SK-N-SH (cell line): ENCODE measurements at regions not wholly inside any gene's neighbourhood (a gene's known extent, or its start where the extent isn't known, plus 50 kb on each side); places are given as distances from the start of the nearest gene placed in this dataset.

ENCODE experiments used
- CHD2 ChIP-seq: fragments of 150-350 bp; IDR thresholded peaks from 2 replicates; pipeline ENCODE4 v1.6.1; 2018; ENCODE audit warnings: low read length; ENCODE audit not compliant: partially characterized antibody
- EP300 ChIP-seq, 2 experiments: IDR thresholded peaks; 2 replicates each; pipeline versions ENCODE4 v1.4.0 to v1.6.1; 2012; ENCODE audit warnings: borderline replicate concordance in 1 of 2, low read depth in 1 of 2, low read length in 1 of 2
- FOSL2 ChIP-seq: IDR thresholded peaks from 2 replicates; pipeline ENCODE4 v1.4.0; 2012; ENCODE audit warnings: low read depth, mild to moderate bottlenecking, moderate library complexity, borderline replicate concordance
- FOXJ3 ChIP-seq: sonication (generic); formaldehyde crosslinking; IDR thresholded peaks from 2 replicates; pipeline ENCODE4 v1.5.1; 2020; ENCODE audit warnings: mild to moderate bottlenecking, missing genetic modification reagents
- FOXM1 ChIP-seq: IDR thresholded peaks from 2 replicates; pipeline ENCODE4 v1.4.0; 2012; ENCODE audit warnings: low read depth, mild to moderate bottlenecking
- GABPA ChIP-seq: IDR thresholded peaks from 2 replicates; pipeline ENCODE4 v1.4.0; 2012; ENCODE audit warnings: low read depth, mild to moderate bottlenecking
- JUND ChIP-seq: IDR thresholded peaks from 2 replicates; pipeline ENCODE4 v1.4.0; 2012
- MEF2A ChIP-seq: IDR thresholded peaks from 2 replicates; pipeline ENCODE4 v1.4.0; 2012; ENCODE audit warnings: low read depth, borderline replicate concordance
- MXI1 ChIP-seq: IDR thresholded peaks from 2 replicates; pipeline ENCODE4 v1.6.1; 2012; ENCODE audit warnings: mild to moderate bottlenecking, low read depth, low read length, improper control_type of control experiment
- NFIC ChIP-seq: IDR thresholded peaks from 2 replicates; pipeline ENCODE4 v1.4.0; 2012; ENCODE audit warnings: borderline replicate concordance
- RCOR1 ChIP-seq: fragments of 150-350 bp; IDR thresholded peaks from 2 replicates; pipeline ENCODE4 v1.6.1; 2017; ENCODE audit warnings: antibody characterized with exemption, low read length
- RXRA ChIP-seq: IDR thresholded peaks from 2 replicates; pipeline ENCODE4 v1.4.0; 2012; ENCODE audit warnings: low read depth, mild to moderate bottlenecking, borderline replicate concordance
- SMC3 ChIP-seq: IDR thresholded peaks from 2 replicates; pipeline ENCODE4 v1.6.1; 2012; ENCODE audit warnings: low read depth, low read length, improper control_type of control experiment
- TAF1 ChIP-seq: IDR thresholded peaks from 2 replicates; pipeline ENCODE4 v1.6.1; 2012; ENCODE audit warnings: low read depth, mild to moderate bottlenecking, low read length, moderate library complexity, borderline replicate concordance
- TCF12 ChIP-seq: IDR thresholded peaks from 2 replicates; pipeline ENCODE4 v1.4.0; 2012
- TEAD4 ChIP-seq: IDR thresholded peaks from 2 replicates; pipeline ENCODE4 v1.4.0; 2012; ENCODE audit warnings: mild to moderate bottlenecking, borderline replicate concordance; ENCODE audit not compliant: insufficient read depth
- YY1 ChIP-seq: IDR thresholded peaks from 2 replicates; pipeline ENCODE4 v1.4.0; 2012; ENCODE audit warnings: low read depth, mild to moderate bottlenecking
- TF ChIP-seq, protein P1 (sequence below): fragments of 150-350 bp; IDR thresholded peaks from 2 replicates; pipeline ENCODE4 v1.6.1; 2016; ENCODE audit warnings: mild to moderate bottlenecking, low read depth, low read length
- TF ChIP-seq, protein P2 (sequence below): IDR thresholded peaks from 2 replicates; pipeline ENCODE4 v1.4.0; 2012; ENCODE audit warnings: low read depth, borderline replicate concordance
- TF ChIP-seq, protein P3 (sequence below): fragments of 200-600 bp; sonication (generic); IDR thresholded peaks from 2 replicates; pipeline ENCODE4 v1.6.1; 2017; ENCODE audit warnings: antibody characterized with exemption, mild to moderate bottlenecking, moderate library complexity
- TF ChIP-seq, protein P4 (sequence below): fragments of 150-350 bp; IDR thresholded peaks from 2 replicates; pipeline ENCODE4 v1.6.1; 2017; ENCODE audit warnings: antibody characterized with exemption, low read length, low read depth, borderline replicate concordance

DNA sequence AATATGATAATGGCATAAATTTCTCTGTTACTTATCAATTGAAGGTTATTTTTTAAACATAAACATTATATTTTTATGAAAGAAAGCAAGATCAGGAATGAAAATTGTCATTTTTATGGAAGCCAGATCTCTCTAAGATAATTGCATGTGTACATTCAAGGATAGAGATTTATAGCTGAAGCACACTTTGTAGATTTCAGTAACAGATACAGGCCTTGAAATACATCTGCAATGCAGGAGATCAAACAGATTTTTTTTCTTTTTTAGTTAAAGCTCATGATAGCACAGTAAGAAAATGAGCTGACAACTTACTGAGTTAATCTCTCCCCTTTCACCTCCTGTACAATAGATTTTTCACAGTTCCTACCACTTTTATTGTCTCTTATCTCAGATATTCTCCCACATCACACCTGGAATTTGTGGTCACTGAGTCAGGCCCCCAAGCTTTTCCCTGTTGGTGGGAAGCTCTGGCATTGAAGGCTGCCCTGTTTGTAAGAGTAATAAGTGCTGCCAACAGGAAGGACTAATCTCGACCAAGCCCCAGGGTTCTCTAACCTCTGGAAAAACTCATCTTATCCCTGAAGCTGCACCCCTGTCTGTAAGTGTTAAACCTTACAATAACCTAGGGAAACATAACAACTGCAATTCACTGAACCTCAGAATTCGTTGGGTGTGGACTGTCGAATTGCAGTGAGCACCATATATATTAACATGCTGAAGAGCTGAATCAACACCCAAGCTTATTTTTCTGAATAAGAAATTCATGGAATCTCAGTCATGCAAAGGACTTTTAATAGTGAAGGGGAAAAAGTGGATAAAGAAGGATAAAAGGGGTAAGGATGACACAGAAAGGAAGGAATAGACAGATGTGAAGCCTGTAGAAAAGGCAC lies 599.0 kb downstream of the LMO4 start (continued):
- TF ChIP-seq, protein P1, sequence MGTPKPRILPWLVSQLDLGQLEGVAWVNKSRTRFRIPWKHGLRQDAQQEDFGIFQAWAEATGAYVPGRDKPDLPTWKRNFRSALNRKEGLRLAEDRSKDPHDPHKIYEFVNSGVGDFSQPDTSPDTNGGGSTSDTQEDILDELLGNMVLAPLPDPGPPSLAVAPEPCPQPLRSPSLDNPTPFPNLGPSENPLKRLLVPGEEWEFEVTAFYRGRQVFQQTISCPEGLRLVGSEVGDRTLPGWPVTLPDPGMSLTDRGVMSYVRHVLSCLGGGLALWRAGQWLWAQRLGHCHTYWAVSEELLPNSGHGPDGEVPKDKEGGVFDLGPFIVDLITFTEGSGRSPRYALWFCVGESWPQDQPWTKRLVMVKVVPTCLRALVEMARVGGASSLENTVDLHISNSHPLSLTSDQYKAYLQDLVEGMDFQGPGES, result no peak
- TF ChIP-seq TCF12, result peak; percentile 57
- peak in 1 of 2 experiments; percentile 26; a peak in 1 of 4 replicates for TF ChIP-seq EP300 (IDR thresholded peaks at IDR 0.05; ENCODE audit: borderline replicate concordance in 1 of 2, low read depth in 1 of 2, low read length in 1 of 2)
- no peak for TF ChIP-seq RXRA
- no peak for TF ChIP-seq TAF1
- TF ChIP-seq NFIC, result no peak
- no peak for TF ChIP-seq SMC3
- TF ChIP-seq TEAD4, result 0 out of 2 replicates have a peak, but pooled peaks have one; percentile 14
- 0 out of 2 replicates have a peak, but pooled peaks have one; percentile 16 for TF ChIP-seq JUND
- no peak for TF ChIP-seq FOXJ3
- TF ChIP-seq RCOR1, result no peak
- TF ChIP-seq, protein P2, sequence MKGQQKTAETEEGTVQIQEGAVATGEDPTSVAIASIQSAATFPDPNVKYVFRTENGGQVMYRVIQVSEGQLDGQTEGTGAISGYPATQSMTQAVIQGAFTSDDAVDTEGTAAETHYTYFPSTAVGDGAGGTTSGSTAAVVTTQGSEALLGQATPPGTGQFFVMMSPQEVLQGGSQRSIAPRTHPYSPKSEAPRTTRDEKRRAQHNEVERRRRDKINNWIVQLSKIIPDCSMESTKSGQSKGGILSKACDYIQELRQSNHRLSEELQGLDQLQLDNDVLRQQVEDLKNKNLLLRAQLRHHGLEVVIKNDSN, result no peak
- no peak for TF ChIP-seq FOSL2
- no peak for TF ChIP-seq GABPA
- TF ChIP-seq YY1, result no peak
- TF ChIP-seq MXI1, result no peak
- no peak for TF ChIP-seq CHD2
- no peak for TF ChIP-seq MEF2A
- no peak for TF ChIP-seq FOXM1
- TF ChIP-seq, protein P3, sequence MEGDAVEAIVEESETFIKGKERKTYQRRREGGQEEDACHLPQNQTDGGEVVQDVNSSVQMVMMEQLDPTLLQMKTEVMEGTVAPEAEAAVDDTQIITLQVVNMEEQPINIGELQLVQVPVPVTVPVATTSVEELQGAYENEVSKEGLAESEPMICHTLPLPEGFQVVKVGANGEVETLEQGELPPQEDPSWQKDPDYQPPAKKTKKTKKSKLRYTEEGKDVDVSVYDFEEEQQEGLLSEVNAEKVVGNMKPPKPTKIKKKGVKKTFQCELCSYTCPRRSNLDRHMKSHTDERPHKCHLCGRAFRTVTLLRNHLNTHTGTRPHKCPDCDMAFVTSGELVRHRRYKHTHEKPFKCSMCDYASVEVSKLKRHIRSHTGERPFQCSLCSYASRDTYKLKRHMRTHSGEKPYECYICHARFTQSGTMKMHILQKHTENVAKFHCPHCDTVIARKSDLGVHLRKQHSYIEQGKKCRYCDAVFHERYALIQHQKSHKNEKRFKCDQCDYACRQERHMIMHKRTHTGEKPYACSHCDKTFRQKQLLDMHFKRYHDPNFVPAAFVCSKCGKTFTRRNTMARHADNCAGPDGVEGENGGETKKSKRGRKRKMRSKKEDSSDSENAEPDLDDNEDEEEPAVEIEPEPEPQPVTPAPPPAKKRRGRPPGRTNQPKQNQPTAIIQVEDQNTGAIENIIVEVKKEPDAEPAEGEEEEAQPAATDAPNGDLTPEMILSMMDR, result no peak
- TF ChIP-seq, protein P4, sequence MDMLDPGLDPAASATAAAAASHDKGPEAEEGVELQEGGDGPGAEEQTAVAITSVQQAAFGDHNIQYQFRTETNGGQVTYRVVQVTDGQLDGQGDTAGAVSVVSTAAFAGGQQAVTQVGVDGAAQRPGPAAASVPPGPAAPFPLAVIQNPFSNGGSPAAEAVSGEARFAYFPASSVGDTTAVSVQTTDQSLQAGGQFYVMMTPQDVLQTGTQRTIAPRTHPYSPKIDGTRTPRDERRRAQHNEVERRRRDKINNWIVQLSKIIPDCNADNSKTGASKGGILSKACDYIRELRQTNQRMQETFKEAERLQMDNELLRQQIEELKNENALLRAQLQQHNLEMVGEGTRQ, result no peak
- TF ChIP-seq, all 33 proteins: peak for 5
